ENCODE measurements at regions not wholly inside any gene's neighbourhood (a gene's known extent, or its start where the extent isn't known, plus 50 kb on each side); places are given as distances from the start of the nearest gene placed in this dataset.

GRCh38 chr14:87079416-87079815 is 913.6 kb downstream of the GALC start:
- TF ChIP-seq CTCF (IDR thresholded peaks at IDR 0.05), result no peak

GRCh38 chr14:87076922-87077321 is 916.1 kb downstream of the GALC start:
- no peak for TF ChIP-seq CTCF (IDR thresholded peaks at IDR 0.05)

- TF ChIP-seq CTCF (IDR thresholded peaks at IDR 0.05), result no peak
Measured at GRCh38 chr14:87076146-87076545, 916.8 kb downstream of the GALC start.

GRCh38 chr14:87073880-87074570 is 919.0 kb downstream of the GALC start:
- no peak for TF ChIP-seq CTCF (IDR thresholded peaks at IDR 0.05)

GRCh38 chr14:87067591-87067990 is 925.4 kb downstream of the GALC start:
- no peak for TF ChIP-seq CTCF (IDR thresholded peaks at IDR 0.05)

- no peak for TF ChIP-seq CTCF (IDR thresholded peaks at IDR 0.05)
Measured at GRCh38 chr14:87067061-87067460, 925.9 kb downstream of the GALC start.

GRCh38 chr14:87066221-87066817 is 926.7 kb downstream of the GALC start:
- TF ChIP-seq CTCF (IDR thresholded peaks at IDR 0.05), result peak; percentile 52

Data from LNCAP (cell line).